ENCODE measurements at regions not wholly inside any gene's neighbourhood (a gene's known extent, or its start where the extent isn't known, plus 50 kb on each side); places are given as distances from the start of the nearest gene placed in this dataset.

DNA sequence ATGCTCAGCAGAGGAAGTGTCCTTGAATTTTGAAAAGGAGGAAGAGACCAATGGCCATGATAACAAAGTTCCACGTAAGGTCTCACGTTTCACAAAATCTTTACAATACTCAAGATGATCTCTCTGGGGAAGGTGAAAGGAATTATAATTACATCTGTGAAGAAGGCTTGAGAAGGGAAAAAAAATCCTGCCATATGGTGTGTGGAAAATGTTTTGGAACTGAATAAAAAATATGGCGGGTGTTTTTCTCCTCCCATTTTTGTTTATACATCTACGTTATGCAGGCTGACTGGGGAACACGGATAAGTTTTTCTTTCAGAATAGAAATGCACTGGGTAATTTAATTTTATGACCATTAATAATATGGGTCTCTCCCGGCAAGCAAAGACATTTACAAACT lies 425.6 kb upstream of the BRINP1 start:
- TF ChIP-seq, protein P1, sequence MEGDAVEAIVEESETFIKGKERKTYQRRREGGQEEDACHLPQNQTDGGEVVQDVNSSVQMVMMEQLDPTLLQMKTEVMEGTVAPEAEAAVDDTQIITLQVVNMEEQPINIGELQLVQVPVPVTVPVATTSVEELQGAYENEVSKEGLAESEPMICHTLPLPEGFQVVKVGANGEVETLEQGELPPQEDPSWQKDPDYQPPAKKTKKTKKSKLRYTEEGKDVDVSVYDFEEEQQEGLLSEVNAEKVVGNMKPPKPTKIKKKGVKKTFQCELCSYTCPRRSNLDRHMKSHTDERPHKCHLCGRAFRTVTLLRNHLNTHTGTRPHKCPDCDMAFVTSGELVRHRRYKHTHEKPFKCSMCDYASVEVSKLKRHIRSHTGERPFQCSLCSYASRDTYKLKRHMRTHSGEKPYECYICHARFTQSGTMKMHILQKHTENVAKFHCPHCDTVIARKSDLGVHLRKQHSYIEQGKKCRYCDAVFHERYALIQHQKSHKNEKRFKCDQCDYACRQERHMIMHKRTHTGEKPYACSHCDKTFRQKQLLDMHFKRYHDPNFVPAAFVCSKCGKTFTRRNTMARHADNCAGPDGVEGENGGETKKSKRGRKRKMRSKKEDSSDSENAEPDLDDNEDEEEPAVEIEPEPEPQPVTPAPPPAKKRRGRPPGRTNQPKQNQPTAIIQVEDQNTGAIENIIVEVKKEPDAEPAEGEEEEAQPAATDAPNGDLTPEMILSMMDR (conservative IDR thresholded peaks at IDR 0.05; ENCODE audit: low read depth, low read length) = no peak
- no peak for TF ChIP-seq EZH2 (IDR thresholded peaks at IDR 0.05; ENCODE audit: borderline replicate concordance, low read depth, low read length, poor library complexity, severe bottlenecking)
